HG03064 (cell line): ENCODE measurements at regions not wholly inside any gene's neighbourhood (a gene's known extent, or its start where the extent isn't known, plus 50 kb on each side); places are given as distances from the start of the nearest gene placed in this dataset.
"Not testable (repeated sequence)": the region's sequence is repeated elsewhere in the genome, so short reads cannot be mapped to it uniquely, and the experiment has no call there.

ENCODE experiments used
- ATAC-seq: cut with Tn5 transposase; IDR thresholded peaks from one replicate; pipeline ENCODE4 v1.9.1; 2021; ENCODE audit warnings: low read depth; ENCODE audit not compliant: unreplicated experiment

GRCh38 chr1:224529844-224530243 is 86.3 kb upstream of the CNIH3 start:
- no peak for ATAC-seq

- ATAC-seq = no peak
These were observed 82.6 kb upstream of the CNIH3 start for GRCh38 chr1:224533517-224533916.

GRCh38 chr1:224534731-224535130 is 81.4 kb upstream of the CNIH3 start:
- no peak for ATAC-seq

- ATAC-seq = no peak
These were observed 80.5 kb upstream of the CNIH3 start for GRCh38 chr1:224535641-224536040.

GRCh38 chr1:224539971-224540370 is 76.1 kb upstream of the CNIH3 start:
- no peak for ATAC-seq

GRCh38 chr1:224540535-224540934 is 75.6 kb upstream of the CNIH3 start:
- no peak for ATAC-seq

GRCh38 chr1:224541072-224541790 is 74.9 kb upstream of the CNIH3 start:
- ATAC-seq = no peak

- no peak for ATAC-seq
These were observed 74.1 kb upstream of the CNIH3 start for GRCh38 chr1:224541901-224542630.

GRCh38 chr1:224542783-224543440 is 73.2 kb upstream of the CNIH3 start:
- no peak for ATAC-seq

- no peak for ATAC-seq
These were observed 72.7 kb upstream of the CNIH3 start for GRCh38 chr1:224543453-224543852.

GRCh38 chr1:224544346-224545110 is 71.6 kb upstream of the CNIH3 start:
- no peak for ATAC-seq

- ATAC-seq = no peak
These were observed 70.5 kb upstream of the CNIH3 start for GRCh38 chr1:224545571-224545970.

- ATAC-seq = no peak
These were observed 67.4 kb upstream of the CNIH3 start for GRCh38 chr1:224548676-224549075.

GRCh38 chr1:224551189-224551588 is 64.9 kb upstream of the CNIH3 start:
- not testable (repeated sequence) for ATAC-seq

GRCh38 chr1:224554056-224554455 is 62.1 kb upstream of the CNIH3 start:
- no peak for ATAC-seq

GRCh38 chr1:224554620-224555259 is 61.4 kb upstream of the CNIH3 start:
- ATAC-seq = no peak

- ATAC-seq = no peak
These were observed 57.2 kb upstream of the CNIH3 start for GRCh38 chr1:224558904-224559303.

GRCh38 chr1:224559981-224560728 is 56.0 kb upstream of the CNIH3 start:
- no peak for ATAC-seq

GRCh38 chr1:224562881-224563280 is 53.2 kb upstream of the CNIH3 start:
- ATAC-seq = not testable (repeated sequence)

- ATAC-seq = no peak
These were observed 52.5 kb upstream of the CNIH3 start for GRCh38 chr1:224563666-224564065.
